ENCODE measurements at regions not wholly inside any gene's neighbourhood (a gene's known extent, or its start where the extent isn't known, plus 50 kb on each side); places are given as distances from the start of the nearest gene placed in this dataset.
"Not testable (repeated sequence)": the region's sequence is repeated elsewhere in the genome, so short reads cannot be mapped to it uniquely, and the experiment has no call there.

DNA sequence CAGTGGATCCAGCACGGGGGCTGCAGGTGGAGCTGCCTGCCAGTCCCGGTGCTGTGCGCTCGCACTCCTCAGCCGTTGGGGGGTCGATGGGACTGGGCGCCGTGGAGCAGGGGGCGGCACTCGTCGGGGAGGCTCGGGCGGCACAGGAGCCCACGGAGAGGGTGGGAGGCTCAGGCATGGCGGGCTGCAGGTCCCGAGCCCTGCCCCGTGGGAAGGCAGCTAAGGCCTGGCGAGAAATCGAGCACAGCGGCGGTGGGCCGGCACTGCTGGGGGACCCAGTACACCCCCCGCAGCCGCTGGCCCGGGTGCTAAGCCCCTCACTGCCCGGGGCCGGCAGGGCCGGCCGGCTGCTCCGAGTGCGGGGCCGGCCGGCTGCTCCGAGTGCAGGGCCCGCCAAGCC, 52.3 kb upstream of the MARK1 start:
- not testable (repeated sequence) for DNase-seq

- DNase-seq = not testable (repeated sequence)
These were observed 52.8 kb upstream of the MARK1 start for GRCh38 chr1:220475141-220475540.

DNA sequence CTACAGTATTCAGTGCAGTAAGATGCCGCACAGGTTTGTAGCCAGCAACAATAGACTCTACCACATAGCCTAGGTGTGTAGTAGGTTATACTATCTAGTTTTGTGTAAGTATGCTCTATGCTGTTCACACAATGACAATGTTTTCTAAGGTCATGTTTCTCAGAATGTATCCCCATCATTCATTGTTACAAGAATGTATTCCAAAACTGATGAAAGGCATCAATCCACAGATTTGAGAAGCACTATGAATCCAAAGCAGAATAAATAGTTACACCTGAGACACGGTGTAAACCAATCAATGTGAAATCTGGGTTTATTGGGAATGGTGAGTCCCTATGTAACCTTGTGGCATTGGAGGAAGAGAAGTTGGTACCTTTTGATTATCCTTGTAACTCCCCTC, 54.5 kb upstream of the MARK1 start:
- no peak for DNase-seq

- DNase-seq = no peak
These were observed 65.2 kb upstream of the MARK1 start for GRCh38 chr1:220462752-220463151.

GRCh38 chr1:220458936-220459335, 69.0 kb upstream of the MARK1 start:
- DNase-seq = no peak

DNA sequence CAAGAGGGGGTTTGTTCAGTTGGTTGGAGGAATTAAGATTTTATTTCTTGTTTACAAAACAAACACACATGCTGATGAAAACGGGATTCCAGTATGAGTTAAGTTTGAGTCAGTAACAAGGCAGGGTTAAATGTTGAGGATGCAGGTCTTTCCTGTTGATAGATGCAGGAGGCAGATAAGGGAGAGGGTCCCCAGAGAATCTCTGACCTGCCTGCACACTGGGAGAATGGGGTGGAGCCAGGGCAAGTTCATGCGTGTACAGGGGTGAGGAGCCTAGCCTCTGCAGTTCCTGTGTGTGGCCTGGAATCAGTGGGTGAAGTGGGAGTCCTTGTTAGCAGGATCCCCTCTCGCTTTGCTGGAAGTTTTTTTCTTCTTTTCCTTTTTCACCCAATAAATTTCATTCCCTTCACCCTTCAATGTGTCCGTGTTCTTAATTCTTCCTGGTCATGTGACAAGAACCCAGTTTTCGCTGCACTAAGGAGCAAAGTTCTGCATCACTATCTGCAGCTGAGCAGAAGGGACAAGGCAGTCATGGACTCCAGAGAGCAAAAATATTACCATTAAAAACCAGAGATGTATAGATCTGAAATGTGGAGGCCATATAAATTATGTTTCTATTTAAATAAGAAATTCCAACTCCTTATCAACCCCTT, 69.9 kb upstream of the MARK1 start:
- no peak for DNase-seq

DNA sequence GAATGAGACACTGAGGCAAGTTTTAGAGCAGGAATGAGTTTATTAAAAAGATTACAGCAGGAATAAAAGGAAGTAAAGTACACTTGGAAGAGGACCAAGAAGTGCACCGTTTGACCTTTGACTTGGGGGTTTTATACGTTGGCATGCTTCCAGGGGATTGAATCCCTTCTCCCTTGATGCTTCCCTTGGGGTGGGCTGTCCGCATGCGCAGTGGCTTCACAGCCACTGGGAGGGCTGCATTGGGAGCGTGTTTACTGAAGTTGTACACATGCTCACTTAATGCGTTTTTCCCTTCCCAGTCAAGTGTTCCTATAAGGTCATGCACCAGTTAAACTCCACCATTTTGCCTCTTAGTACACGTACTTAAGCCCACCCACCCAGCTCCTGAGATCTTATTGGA, 72.4 kb upstream of the MARK1 start:
- no peak for DNase-seq

DNA sequence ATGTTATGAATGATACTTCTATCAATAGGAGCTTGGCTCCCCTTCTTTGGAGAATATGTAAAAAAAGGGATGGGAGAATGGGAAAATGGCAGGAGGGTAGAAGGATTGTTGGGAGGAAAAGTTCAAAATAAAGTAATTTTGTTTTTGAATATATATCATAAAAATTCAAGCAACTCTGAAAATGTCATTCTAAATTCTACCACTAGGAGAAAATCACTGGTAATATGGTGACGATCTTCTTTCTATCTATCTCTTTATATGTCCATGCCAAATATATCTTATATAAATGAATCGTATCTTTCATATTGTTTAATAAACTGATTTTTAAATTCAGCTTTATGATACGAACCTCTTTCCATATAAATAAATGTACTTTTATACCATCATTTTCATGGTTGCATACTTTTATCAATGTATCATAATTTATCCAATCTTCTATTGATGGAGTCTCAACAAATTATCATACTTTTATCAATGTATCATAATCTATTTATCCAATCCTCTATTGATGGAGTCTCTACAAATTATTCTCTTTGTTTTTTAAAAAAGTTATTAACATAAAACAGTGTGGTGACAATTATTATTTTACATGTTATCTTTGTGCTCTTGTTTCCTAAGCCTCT, 73.7 kb upstream of the MARK1 start:
- DNase-seq = no peak

DNA sequence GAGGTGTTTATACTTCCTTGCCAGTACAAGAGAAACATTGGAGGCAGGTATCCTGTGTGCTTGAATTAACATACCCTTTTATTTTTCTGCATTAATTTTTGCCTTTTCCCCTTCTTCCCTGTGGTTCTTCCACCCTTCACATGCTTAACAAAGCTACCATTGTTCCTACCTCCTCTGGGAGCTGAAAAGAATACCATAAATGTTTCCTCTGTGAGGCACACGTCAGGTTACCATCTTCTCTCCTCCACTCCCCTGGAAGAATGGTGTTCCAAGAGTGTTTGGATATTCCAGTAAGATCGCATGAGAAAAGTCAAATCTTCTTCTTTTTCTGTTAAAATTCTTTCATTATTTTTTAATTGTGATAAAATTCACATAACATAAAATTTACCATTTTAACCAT, 74.6 kb upstream of the MARK1 start:
- no peak for DNase-seq

DNA sequence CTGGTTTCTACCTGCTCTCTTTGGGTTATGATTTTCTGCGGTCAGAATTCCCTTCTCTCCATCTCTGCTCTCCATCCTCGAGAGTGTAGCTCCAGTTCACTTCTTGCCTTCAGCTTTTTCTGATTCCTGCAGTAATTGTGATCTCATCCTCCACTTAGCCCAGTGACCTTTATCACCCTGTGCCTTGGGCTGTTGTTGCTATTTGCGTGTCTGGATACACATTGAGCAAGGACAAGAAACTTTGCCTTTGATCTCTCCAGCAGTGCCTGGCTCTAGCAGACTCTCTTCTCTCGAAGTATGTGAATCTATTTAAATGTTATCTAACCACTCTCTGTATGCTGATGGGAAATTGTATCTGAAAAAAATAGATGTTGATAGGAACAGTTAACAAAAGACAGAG, 76.4 kb upstream of the MARK1 start:
- no peak for DNase-seq

- DNase-seq = no peak
These were observed 77.0 kb upstream of the MARK1 start for GRCh38 chr1:220450927-220451326.

DNA sequence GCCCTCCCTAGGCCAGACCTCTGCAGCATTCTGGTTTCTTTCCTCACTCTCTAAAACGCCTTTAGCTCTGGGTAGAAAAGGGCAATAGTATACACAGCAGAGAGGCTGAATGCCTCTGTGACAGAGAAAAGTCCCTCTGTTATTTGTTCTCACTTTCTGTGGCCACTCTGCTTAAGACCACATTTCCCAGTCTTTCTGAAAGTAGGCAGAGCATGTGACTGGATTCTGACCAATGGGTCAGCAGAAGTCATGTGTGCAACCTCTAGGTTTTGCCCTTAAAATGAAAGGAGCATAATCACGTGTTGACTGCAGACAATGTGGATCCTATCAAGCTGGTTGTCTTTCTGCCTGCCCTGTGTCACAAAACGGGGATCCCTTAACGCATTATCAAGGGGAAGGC, 79.7 kb upstream of the MARK1 start:
- DNase-seq = no peak

DNA sequence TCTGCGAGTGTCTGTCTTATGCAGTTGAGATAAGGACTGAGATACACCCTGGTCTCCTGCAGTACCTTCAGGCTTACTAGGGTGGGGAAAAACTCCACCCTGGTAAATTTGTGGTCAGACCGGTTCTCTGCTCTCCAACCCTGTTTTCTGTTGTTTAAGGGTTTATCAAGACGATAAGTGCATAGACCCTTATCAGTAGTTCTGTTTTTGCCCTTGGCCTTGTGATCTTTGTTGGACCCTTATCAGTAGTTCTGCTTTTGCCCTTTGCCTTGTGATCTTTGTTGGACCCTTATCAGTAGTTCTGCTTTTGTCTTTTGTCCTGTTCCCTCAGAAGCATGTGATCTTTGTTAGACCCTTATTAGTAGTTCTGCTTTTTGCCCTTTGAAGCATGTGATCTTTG, 83.3 kb upstream of the MARK1 start:
- DNase-seq = not testable (repeated sequence)

GRCh38 chr1:220441211-220441610, 86.7 kb upstream of the MARK1 start:
- DNase-seq = no peak

DNA sequence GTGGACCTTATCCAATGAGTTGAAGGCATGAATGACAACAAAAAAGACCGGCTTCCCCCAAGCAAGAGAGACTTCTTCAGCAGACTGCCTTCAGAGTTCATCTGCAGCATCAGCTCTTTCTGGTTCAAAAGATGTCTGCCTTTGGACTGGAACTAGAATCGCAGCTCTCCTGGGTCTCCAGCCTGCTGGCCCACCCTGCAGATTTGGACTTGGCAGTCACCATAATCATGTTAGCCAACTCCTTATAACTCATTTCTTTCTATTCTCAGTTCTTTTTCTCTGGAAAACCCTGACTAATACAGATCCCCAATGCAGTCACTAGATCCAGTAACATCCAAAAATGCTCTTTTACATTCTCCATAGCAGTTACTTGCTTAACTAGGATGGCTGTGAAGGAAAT, 89.2 kb upstream of the MARK1 start:
- no peak for DNase-seq

- no peak for DNase-seq
These were observed 95.5 kb upstream of the MARK1 start for GRCh38 chr1:220432408-220432807.

DNA sequence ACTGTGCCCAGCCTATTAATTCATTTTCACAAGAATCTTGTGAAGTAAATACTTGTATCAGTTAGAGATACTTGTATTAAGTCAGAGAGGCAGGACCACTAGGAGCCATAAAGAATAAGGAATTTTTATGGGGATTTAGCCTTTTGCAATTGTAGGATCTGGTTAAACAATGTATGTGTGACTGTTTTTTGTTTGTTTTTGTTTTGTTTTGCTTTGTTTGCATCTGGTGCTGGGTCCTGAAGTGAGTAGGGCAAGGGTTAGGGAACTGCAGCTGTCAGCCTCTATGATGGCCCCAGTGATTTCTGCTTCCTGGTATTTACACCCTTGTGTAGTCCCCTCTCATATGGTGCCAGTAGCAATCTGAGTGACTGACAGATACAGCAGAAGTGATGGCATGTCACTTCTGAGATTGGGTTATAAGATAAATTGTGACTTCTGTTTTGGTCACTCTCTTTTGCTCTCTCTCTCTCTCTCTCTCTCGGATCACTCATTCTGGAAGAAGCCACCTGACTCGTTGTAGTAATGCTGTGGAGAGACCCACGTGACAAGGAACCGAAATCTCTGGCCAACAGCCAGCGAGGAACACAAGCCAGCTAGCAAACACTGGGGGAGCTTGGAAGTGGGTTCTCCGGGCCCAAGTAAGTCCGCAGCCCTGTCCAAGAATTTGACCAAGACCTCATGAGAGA, 96.2 kb upstream of the MARK1 start:
- DNase-seq = no peak

- DNase-seq = no peak
These were observed 97.3 kb upstream of the MARK1 start for GRCh38 chr1:220430586-220430985.

- DNase-seq = no peak
These were observed 97.9 kb upstream of the MARK1 start for GRCh38 chr1:220430059-220430458.

GRCh38 chr1:220426989-220427388, 100.9 kb upstream of the MARK1 start:
- DNase-seq = no peak

DNA sequence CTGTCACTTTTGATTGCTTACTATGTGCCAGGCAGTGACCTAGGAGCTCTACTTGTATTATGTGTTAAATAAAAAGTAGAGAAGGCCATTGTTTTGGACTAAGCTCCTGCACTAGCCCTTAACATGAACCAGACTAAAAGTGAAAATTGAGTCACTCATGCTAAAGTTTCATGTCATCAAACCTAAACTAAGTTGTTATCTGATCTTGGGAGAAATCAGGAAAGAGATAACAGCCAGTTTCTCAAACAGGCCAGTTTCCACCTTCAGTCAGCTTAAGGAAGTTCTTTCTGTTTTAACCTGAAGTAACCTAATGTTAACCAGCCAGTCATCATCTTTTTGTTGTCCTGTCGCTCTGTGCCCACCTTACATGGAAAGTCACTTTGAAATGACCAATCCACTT, 102.1 kb upstream of the MARK1 start:
- DNase-seq = no peak

GRCh38 chr1:220421508-220421907, 106.4 kb upstream of the MARK1 start:
- no peak for DNase-seq

DNA sequence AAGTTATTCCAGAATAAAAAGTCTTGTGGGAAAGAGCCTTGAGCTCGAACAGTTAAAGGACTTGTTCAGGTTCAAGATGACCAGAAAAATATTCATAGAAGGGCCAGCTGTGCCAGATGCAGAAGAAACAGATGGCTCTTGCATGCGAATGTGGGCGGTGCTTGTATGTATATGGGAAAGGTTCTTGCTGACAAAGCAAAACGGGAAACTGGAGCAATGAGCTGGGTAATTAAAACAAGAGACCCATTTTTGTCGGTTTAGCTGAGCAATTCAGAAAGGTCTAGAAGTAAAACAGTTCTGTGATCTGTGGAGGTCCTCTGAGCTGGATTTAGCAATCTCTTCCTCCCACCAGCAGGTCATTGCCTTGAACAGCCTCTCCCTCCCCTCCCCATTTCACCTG, 107.2 kb upstream of the MARK1 start:
- DNase-seq = no peak

GRCh38 chr1:220412382-220412781, 115.6 kb upstream of the MARK1 start:
- not testable (repeated sequence) for DNase-seq

- DNase-seq = no peak
These were observed 117.3 kb upstream of the MARK1 start for GRCh38 chr1:220410611-220411010.
